ENCODE measurements at regions not wholly inside any gene's neighbourhood (a gene's known extent, or its start where the extent isn't known, plus 50 kb on each side); places are given as distances from the start of the nearest gene placed in this dataset.

DNA sequence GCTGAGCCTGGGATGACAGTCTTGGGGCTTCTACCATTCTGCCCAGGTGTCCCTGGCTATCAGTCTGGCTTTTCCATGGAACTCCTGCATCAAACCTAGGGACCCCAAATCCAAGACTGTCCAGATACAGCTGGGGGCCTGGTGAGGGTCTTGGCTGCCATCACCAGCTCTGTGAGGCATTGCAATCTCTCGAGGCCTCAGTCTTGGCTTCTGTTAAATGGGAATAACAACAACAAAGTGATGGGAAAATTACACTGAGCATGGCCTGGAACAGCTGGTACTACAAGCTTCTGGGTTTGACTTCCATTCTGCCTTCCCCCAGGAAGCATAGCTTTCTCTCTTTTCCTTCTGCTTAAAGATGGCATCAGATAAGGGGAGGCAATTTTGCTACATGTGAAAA, 50.0 kb upstream of the LCTL start:
- H3K9me3 Mint-ChIP-seq: no peaks in the 10 kb centered on the region
- H3K27ac Mint-ChIP-seq: no peak overlapping the region
- intact Hi-C loops (cut with micrococcal nuclease): loop anchor here (5.0 kb wide), 2 partner anchors 156 to 236 kb away; no protein-coding TSS in a partner anchor
- H3K36me3 Mint-ChIP-seq: no peaks in the 10 kb centered on the region
- DNase-seq: no peak
- ChIA-PET CTCF (interaction anchor here (1.4 to 2.4 kb wide), 3 partner anchors 11 to 247 kb away, joined by 3 to 9 read pairs (median 8); no protein-coding TSS in a partner anchor), POLR2A (interaction anchor here (0.6 kb wide), 1 partner anchor 13 kb away, joined by 3 read pairs; no protein-coding TSS in a partner anchor)
- H3K27me3 Mint-ChIP-seq: peaks cover 7% of the 10 kb centered on the region
- no peaks in the 10 kb centered on the region for H3K4me1 Mint-ChIP-seq (ENCODE audit: low read depth)
- no peak overlapping the region for H3K4me3 Mint-ChIP-seq

DNA sequence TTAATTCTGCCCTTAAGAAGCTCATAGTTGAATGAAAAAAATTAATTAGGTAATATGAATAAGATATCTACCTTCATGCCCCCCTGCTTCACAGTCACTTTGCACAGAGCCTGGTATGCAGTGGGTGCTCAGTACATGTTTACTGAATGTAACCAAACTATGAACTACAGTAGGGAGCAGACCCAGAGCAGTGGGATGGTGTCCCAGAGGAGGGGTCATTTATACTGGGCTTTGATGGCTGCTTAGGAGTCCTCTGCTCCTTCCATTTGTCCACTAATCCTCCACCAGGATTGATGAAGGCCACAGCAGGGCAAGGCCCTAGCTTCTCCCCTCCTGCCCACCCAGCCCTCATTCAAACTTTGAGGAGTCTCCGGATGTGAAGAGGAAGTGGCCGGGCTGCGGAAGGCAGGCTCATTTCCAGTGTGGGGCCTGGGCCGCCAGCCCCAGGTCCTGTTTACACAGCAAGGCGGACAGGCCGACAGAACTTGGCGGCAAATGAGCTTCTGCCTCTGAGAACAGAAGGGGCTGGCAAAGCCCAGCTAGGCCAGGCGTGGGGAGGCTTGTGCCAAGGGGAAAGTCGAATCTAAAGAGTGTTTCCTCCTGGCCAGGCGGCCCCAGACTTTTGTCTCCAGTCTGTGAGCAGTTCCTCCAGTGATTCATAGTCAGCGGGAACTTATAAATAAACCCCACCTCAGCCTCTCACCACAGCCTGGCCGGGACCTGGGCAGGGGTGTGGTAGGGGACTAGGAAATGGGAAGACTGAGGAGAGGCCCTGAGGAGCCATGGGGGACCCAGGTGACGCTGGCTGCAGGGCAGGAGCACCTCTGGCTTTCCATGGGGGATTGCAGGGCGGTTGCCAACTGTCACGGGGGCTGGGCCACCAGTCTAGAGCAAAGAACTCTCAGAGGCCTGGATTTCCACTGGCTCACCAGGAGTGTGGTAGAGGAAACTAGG, 51.6 kb upstream of the LCTL start:
- H3K27ac Mint-ChIP-seq: no peak overlapping the region

GRCh38 chr15:66619152-66619903, 53.5 kb upstream of the LCTL start:
- no peaks in the 10 kb centered on the region for H3K4me1 Mint-ChIP-seq (ENCODE audit: low read depth)
- no peak overlapping the region for H3K27ac Mint-ChIP-seq

More for the DNA sequence above, 51.6 kb upstream of the LCTL start:
- POLR2A ChIA-PET: no interaction called here
- Mint-ChIP-seq H3K4me1 (ENCODE audit: low read depth) (no peaks in the 10 kb centered on the region), H3K4me3 (no peak overlapping the region), H3K9me3 (no peaks in the 10 kb centered on the region), H3K27me3 (peaks cover 12% of the 10 kb centered on the region), H3K36me3 (no peaks in the 10 kb centered on the region)
- CTCF ChIA-PET: interaction anchor here (0.6 to 2.9 kb wide), 5 partner anchors 13 to 732 kb away, joined by 3 to 49 read pairs (median 3); no protein-coding TSS in a partner anchor
- DNase-seq: no peak
- intact Hi-C loops (cut with micrococcal nuclease): loop anchor here (5.0 kb wide), 2 partner anchors 155 to 235 kb away; no protein-coding TSS in a partner anchor

DNA sequence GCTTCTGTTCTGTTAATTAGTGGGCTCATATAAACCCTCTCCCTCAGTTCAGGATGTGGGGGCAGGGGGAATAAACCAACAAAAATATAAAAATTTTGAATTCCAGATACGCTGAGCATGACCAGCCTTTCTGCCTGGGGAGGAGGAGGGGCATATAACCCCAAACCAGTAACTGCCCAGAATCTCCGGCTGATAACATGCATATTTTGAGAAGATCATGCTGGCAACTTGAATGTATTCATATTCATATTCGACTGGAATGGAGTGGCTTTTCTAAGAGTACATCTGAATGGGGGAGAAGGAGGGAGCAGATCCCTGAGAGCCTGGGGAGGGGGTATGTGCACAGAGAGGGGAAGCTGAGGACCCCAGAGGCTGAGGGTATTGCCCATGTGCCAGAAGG, 54.5 kb upstream of the LCTL start:
- intact Hi-C loops (cut with micrococcal nuclease): no loop called here
- POLR2A ChIA-PET: interaction anchor here (0.5 kb wide), 1 partner anchor 217 kb away, joined by 3 read pairs; no protein-coding TSS in a partner anchor
- Mint-ChIP-seq H3K36me3 (no peaks in the 10 kb centered on the region), H3K4me3 (no peak overlapping the region), H3K9me3 (no peaks in the 10 kb centered on the region), H3K27ac (no peak overlapping the region), H3K27me3 (peaks cover 21% of the 10 kb centered on the region), H3K4me1 (ENCODE audit: low read depth) (no peaks in the 10 kb centered on the region)
- CTCF ChIA-PET: interaction anchor here (0.6 to 2.0 kb wide), 5 partner anchors 15 to 621 kb away, joined by 3 to 9 read pairs (median 4); no protein-coding TSS in a partner anchor
- no peak for DNase-seq

More at GRCh38 chr15:66619152-66619903, 53.5 kb upstream of the LCTL start:
- CTCF ChIA-PET: interaction anchor here (0.6 to 2.9 kb wide), 26 partner anchors 8 to 245 kb away, joined by 3 to 49 read pairs (median 5); no protein-coding TSS in a partner anchor
- peak; percentile 60 for DNase-seq
- POLR2A ChIA-PET: interaction anchor here (0.6 kb wide), 1 partner anchor 234 kb away, joined by 5 read pairs; no protein-coding TSS in a partner anchor
- H3K36me3 Mint-ChIP-seq: no peaks in the 10 kb centered on the region
- H3K9me3 Mint-ChIP-seq: no peaks in the 10 kb centered on the region
- peaks cover 21% of the 10 kb centered on the region for H3K27me3 Mint-ChIP-seq
- intact Hi-C loops (cut with micrococcal nuclease): loop anchor here (5.0 kb wide), 2 partner anchors 153 to 233 kb away; no protein-coding TSS in a partner anchor
- no peak overlapping the region for H3K4me3 Mint-ChIP-seq

- H3K36me3 Mint-ChIP-seq: no peaks in the 10 kb centered on the region
- no peaks in the 10 kb centered on the region for H3K9me3 Mint-ChIP-seq
- no peak overlapping the region for H3K4me3 Mint-ChIP-seq
- intact Hi-C loops (cut with micrococcal nuclease): no loop called here
- peaks cover 21% of the 10 kb centered on the region for H3K27me3 Mint-ChIP-seq
- POLR2A ChIA-PET: no interaction called here
- H3K27ac Mint-ChIP-seq: no peak overlapping the region
- DNase-seq: no peak
- H3K4me1 Mint-ChIP-seq (ENCODE audit: low read depth): no peaks in the 10 kb centered on the region
- CTCF ChIA-PET: interaction anchor here (0.8 to 1.9 kb wide), 3 partner anchors 15 to 231 kb away, joined by 3 to 9 read pairs (median 4); no protein-coding TSS in a partner anchor
Measured at GRCh38 chr15:66620744-66621344, 55.0 kb upstream of the LCTL start.

DNA sequence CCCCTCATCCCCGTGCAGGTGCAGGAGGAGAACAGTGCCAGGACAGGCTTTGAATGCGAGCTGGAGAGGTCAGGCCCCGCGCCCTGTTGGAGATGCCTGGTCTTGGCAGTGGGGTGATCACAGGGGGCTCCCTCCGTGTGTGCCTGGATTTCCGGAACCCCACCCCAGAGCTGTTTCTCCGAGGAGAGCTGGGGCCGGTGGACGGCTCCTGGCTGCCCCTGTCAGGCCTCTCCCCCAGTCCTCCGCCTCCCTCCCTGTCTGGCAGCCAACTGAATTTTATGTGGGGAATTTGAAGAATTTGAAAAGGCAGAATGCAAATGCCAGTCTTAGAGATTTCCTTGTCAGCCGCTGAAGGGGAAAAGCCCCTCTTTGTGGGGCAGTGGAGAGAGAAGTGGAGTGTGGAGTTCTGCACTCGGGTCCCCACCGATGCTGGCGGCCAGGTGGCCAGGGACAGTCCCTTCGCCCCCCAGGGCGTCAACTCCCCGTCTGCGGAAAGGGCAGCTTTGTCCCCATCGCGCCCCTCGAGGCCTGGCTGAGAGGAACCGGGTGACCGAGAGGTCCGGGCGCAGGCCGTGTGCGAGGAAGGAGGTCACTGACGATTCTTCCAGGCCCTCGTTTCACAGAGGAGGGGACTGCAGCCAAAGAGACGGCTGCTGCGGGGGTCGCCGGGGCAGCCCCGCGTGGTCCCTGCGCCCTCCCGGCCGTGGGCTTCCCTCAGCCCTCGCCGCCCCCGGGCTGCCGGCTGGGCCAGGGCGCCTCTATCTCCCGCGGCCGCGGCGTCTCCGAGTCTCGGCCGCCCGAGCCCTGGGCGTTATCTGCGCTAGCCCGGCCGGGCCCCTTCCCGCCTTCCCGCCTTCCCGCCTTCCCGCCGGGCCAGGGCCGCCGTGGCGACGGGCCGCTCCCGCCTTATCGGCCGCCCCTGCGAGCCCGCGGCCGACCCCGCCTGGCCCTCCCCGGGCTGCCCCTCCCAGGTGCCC, 56.0 kb upstream of the LCTL start:
- Mint-ChIP-seq H3K36me3 (no peaks in the 10 kb centered on the region), H3K9me3 (no peaks in the 10 kb centered on the region), H3K27me3 (peaks cover 21% of the 10 kb centered on the region), H3K27ac (no peak overlapping the region), H3K4me1 (ENCODE audit: low read depth) (no peaks in the 10 kb centered on the region), H3K4me3 (no peak overlapping the region)
- no peak for DNase-seq
- ChIA-PET CTCF (interaction anchor here (1.4 to 1.9 kb wide), 3 partner anchors 16 to 230 kb away, joined by 4 to 9 read pairs (median 8); no protein-coding TSS in a partner anchor), POLR2A (no interaction called here)
- intact Hi-C loops (cut with micrococcal nuclease): no loop called here

- H3K4me3 Mint-ChIP-seq: no peak overlapping the region
- no peak overlapping the region for H3K27ac Mint-ChIP-seq
- no peaks in the 10 kb centered on the region for H3K9me3 Mint-ChIP-seq
- intact Hi-C loops (cut with micrococcal nuclease): no loop called here
- no peaks in the 10 kb centered on the region for H3K36me3 Mint-ChIP-seq
- H3K27me3 Mint-ChIP-seq: peaks cover 21% of the 10 kb centered on the region
- CTCF ChIA-PET: interaction anchor here (1.8 kb wide), 1 partner anchor 229 kb away, joined by 8 read pairs; no protein-coding TSS in a partner anchor
- no peaks in the 10 kb centered on the region for H3K4me1 Mint-ChIP-seq (ENCODE audit: low read depth)
- no peak for DNase-seq
- POLR2A ChIA-PET: no interaction called here
Measured at GRCh38 chr15:66622591-66623022, 56.8 kb upstream of the LCTL start.

DNA sequence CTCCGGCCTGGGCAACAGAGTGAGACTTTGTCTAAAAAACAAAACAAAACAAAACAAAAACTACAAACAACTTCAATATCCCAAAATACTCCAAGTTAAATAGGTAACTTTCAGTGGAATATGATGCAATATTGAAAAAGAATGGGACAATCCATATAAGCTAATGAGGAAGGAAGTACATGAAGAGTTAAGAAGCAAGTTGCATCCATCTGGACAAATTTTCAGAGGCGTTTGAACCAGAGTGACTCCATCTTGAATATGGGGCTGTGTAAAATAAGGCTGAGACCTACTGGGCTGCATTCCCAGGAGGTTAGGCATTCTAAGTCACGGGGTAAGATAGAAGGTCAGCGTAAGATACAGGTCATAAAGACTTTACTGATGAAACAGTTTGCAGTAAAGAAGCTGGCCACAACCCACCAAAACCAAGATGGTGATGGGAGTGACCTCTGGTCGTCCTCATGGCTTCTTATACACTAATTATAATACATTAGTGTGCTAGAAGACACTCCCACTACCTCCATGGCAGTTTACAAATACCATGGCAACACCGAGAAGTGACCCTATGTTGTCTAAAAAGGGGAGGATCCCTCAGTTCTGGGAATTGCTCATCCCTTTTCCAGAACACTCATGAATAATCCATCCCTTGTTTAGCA, 58.1 kb upstream of the LCTL start:
- no peak overlapping the region for H3K4me3 Mint-ChIP-seq
- CTCF ChIA-PET: interaction anchor here (1.8 kb wide), 1 partner anchor 228 kb away, joined by 8 read pairs; no protein-coding TSS in a partner anchor
- H3K36me3 Mint-ChIP-seq: no peaks in the 10 kb centered on the region
- H3K4me1 Mint-ChIP-seq (ENCODE audit: low read depth): no peaks in the 10 kb centered on the region
- no peak overlapping the region for H3K27ac Mint-ChIP-seq
- no peak for DNase-seq
- peaks cover 21% of the 10 kb centered on the region for H3K27me3 Mint-ChIP-seq
- POLR2A ChIA-PET: no interaction called here
- intact Hi-C loops (cut with micrococcal nuclease): no loop called here
- no peaks in the 10 kb centered on the region for H3K9me3 Mint-ChIP-seq

DNA sequence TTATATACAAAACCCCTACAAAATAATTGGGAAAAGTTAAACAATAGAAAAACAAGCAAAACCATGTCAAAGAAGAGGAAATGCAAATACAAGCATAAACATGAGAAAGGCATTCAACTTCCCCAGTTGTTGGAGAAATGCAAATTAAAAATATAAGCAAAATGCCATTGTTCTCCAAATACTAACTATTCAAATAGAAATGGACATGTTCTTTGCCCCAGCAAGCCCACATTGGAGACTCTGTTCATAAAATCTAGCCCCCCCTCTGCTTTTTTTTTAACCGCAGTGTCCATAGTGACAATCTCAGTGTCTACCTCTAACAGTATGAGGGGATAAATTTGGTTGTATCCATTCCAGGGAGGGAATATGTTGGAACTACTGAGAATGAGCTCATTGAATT, 59.7 kb upstream of the LCTL start:
- Mint-ChIP-seq H3K36me3 (no peaks in the 10 kb centered on the region), H3K4me3 (no peak overlapping the region), H3K4me1 (ENCODE audit: low read depth) (no peaks in the 10 kb centered on the region), H3K27ac (no peak overlapping the region), H3K27me3 (peaks cover 18% of the 10 kb centered on the region), H3K9me3 (no peaks in the 10 kb centered on the region)
- DNase-seq: no peak
- ChIA-PET POLR2A (no interaction called here), CTCF (interaction anchor here (0.6 kb wide), 1 partner anchor 227 kb away, joined by 3 read pairs; no protein-coding TSS in a partner anchor)
- intact Hi-C loops (cut with micrococcal nuclease): no loop called here

GRCh38 chr15:66625974-66626373, 60.2 kb upstream of the LCTL start:
- intact Hi-C loops (cut with micrococcal nuclease): no loop called here
- ChIA-PET POLR2A (no interaction called here), CTCF (interaction anchor here (0.6 kb wide), 1 partner anchor 227 kb away, joined by 3 read pairs; no protein-coding TSS in a partner anchor)
- Mint-ChIP-seq H3K9me3 (no peaks in the 10 kb centered on the region), H3K4me1 (ENCODE audit: low read depth) (no peaks in the 10 kb centered on the region), H3K27me3 (peaks cover 13% of the 10 kb centered on the region), H3K36me3 (no peaks in the 10 kb centered on the region), H3K27ac (no peak overlapping the region), H3K4me3 (no peak overlapping the region)
- no peak for DNase-seq

All from activated CD4-positive, alpha-beta memory T cell treated with anti-CD3 and anti-CD28 coated beads for 36 hours (primary cell).